K562 (cell line): ENCODE measurements at regions not wholly inside any gene's neighbourhood (a gene's known extent, or its start where the extent isn't known, plus 50 kb on each side); places are given as distances from the start of the nearest gene placed in this dataset.

Source experiments
- ATAC-seq: fragments of 200-7000 bp; cut with Tn5 transposase; 3 replicates; pipeline ENCODE4 v1.9.1; 2020; ENCODE audit warnings: moderate library complexity
- BruUV-seq: library from RNA; stranded (reverse); fragments of 400-500 nt; replicated peaks from 2 replicates; lab custom pipeline; 2021; lab: Mats Ljungman, UMichigan
- CTCF ChIA-PET: fragments of 300-600 bp; formaldehyde crosslinking; extraction: SDS; loops from one replicate; lab custom pipeline; 2021; ENCODE audit warnings: low intra/inter-chr PET ratio; lab: Yijun Ruan, JAX
- POLR2A ChIA-PET: fragments of 300-600, 350-650 bp; sonication (Branson Sonifier 250); formaldehyde crosslinking; extraction: SDS; loops from one replicate; lab custom pipeline; 2021; ENCODE audit warnings: antibody characterized with exemption, inconsistent platforms; lab: Yijun Ruan, JAX
- DNase-seq, 4 experiments: peaks; one replicate each; pipeline versions ENCODE4 v3.0.0 to v3.0.0-alpha.2; 2011 to 2018; ENCODE audit warnings: low spot score in 3 of 4, mixed read lengths in 3 of 4; ENCODE audit errors: extremely low read depth in 1 of 4
- FAIRE-seq: peaks from 2 replicates; lab custom pipeline; 2011; peaks lifted over from hg19 to GRCh38; lab: Jason Lieb, UNC
- H2AFZ ChIP-seq: 2 replicates; pipeline ENCODE4 v1.6.0; 2011; ENCODE audit warnings: low read depth, low read length, control low read depth, inconsistent platforms
- H3K27ac ChIP-seq: fragments of 200-600 bp; 3 replicates; pipeline ENCODE4 v1.8.0; 2011; ENCODE audit warnings: low read depth, mild to moderate bottlenecking, control low read depth, inconsistent platforms, low read length, moderate library complexity, mixed read lengths; ENCODE audit errors: extremely low read depth
- H3K27me3 ChIP-seq, 2 experiments: fragments of 300-600 bp in 1 of 2; 2 replicates in 1 of 2; 3 replicates in 1 of 2; pipeline versions ENCODE4 v1.6.0 to v1.8.0; 2011; ENCODE audit warnings: inconsistent platforms in 2 of 2, low read length in 2 of 2, mild to moderate bottlenecking in 1 of 2, mixed read lengths in 1 of 2, moderate library complexity in 1 of 2; ENCODE audit not compliant: control insufficient read depth in 2 of 2, insufficient read depth in 2 of 2
- H3K36me3 ChIP-seq: fragments of 300-600 bp; 3 replicates; pipeline ENCODE4 v1.8.0; 2011; ENCODE audit warnings: mild to moderate bottlenecking, low read length, inconsistent platforms; ENCODE audit not compliant: control insufficient read depth, insufficient read depth
- H3K4me1 ChIP-seq, 2 experiments: fragments of 200-600 bp in 1 of 2; replicated peaks in 1 of 2; 2 replicates in 1 of 2; 3 replicates in 1 of 2; pipeline versions ENCODE4 v1.5.1 to v1.8.0; 2011; ENCODE audit warnings: inconsistent platforms in 2 of 2, low read length in 2 of 2, mild to moderate bottlenecking in 1 of 2, mixed read lengths in 1 of 2, moderate library complexity in 1 of 2; ENCODE audit not compliant: control insufficient read depth in 2 of 2, insufficient read depth in 2 of 2
- H3K4me2 ChIP-seq: 2 replicates; pipeline ENCODE4 v1.6.1; 2011; ENCODE audit warnings: low read length, control low read depth, inconsistent platforms, mixed read lengths; ENCODE audit not compliant: insufficient read depth
- H3K4me3 ChIP-seq: fragments of 200-600 bp; sonication (generic), shearing (Covaris generic); 2 replicates; pipeline ENCODE4 v1.5.1; 2016; ENCODE audit warnings: control low read depth, inconsistent platforms
- H3K79me2 ChIP-seq: fragments of 200-600 bp; 3 replicates; pipeline ENCODE4 v1.8.0; 2011; ENCODE audit warnings: low read length, inconsistent platforms; ENCODE audit not compliant: control insufficient read depth, insufficient read depth
- H3K9ac ChIP-seq, 2 experiments: 2 replicates each; pipeline versions ENCODE4 v1.6.0 to v1.6.1; 2011; ENCODE audit warnings: low read depth in 2 of 2, low read length in 2 of 2, control low read depth in 1 of 2, inconsistent platforms in 1 of 2, mild to moderate bottlenecking in 1 of 2, mixed read lengths in 1 of 2; ENCODE audit not compliant: insufficient read depth in 1 of 2
- H3K9me1 ChIP-seq: one replicate; pipeline ENCODE4 v1.6.0; 2011; ENCODE audit warnings: inconsistent platforms, mild to moderate bottlenecking, low read length, moderate library complexity; ENCODE audit not compliant: control insufficient read depth, insufficient read depth
- H3K9me3 ChIP-seq: replicated peaks from 2 replicates; pipeline ENCODE4 v1.5.1; 2011; ENCODE audit warnings: low read depth, low read length, inconsistent platforms; ENCODE audit not compliant: control insufficient read depth, insufficient read depth
- H4K20me1 ChIP-seq: replicated peaks from 2 replicates; pipeline ENCODE4 v1.6.1; 2011; ENCODE audit warnings: low read length, inconsistent platforms, mixed read lengths; ENCODE audit not compliant: control insufficient read depth, insufficient read depth
- ATF1 ChIP-seq, 2 experiments: fragments of 450-650 bp in 1 of 2; IDR thresholded peaks; 2 replicates each; pipeline ENCODE4 v1.6.1; 2016; ENCODE audit warnings: missing compliant biosample characterization in 1 of 2, missing genetic modification characterization in 1 of 2
- ATF7 ChIP-seq: fragments of 450-650 bp; IDR thresholded peaks from 2 replicates; pipeline ENCODE4 v1.7.1; 2014; ENCODE audit warnings: mild to moderate bottlenecking, moderate library complexity
- CBFA2T3 ChIP-seq: fragments of 450-650 bp; IDR thresholded peaks from 2 replicates; pipeline ENCODE4 v1.6.1; 2017
- CEBPB ChIP-seq: fragments of 450-650 bp; IDR thresholded peaks from 2 replicates; pipeline ENCODE4 v1.6.1; 2016; ENCODE audit warnings: missing genetic modification characterization, missing compliant biosample characterization
- GABPA ChIP-seq: fragments of 200-800 bp; sonication (Bioruptor generic); conservative IDR thresholded peaks from 2 replicates; pipeline ENCODE4 v1.6.1; 2016; ENCODE audit warnings: low read depth, missing genetic modification characterization, missing compliant biosample characterization
- JUND ChIP-seq, 2 experiments: IDR thresholded peaks; 2 replicates in 1 of 2; 3 replicates in 1 of 2; pipeline ENCODE4 v1.6.1; 2011; ENCODE audit warnings: borderline replicate concordance in 2 of 2, low read depth in 2 of 2, low read length in 2 of 2, improper control_type of control experiment in 1 of 2, missing biosample characterization in 1 of 2, missing genetic modification characterization in 1 of 2, missing genetic modification reagents in 1 of 2
- MCM7 ChIP-seq, 2 experiments: fragments of 450-650 bp; IDR thresholded peaks; 2 replicates each; pipeline ENCODE4 v1.6.1; 2016 to 2018
- MEF2D ChIP-seq: conservative IDR thresholded peaks from 2 replicates; pipeline ENCODE4 v1.6.1; 2016; ENCODE audit warnings: low read depth, missing genetic modification characterization, missing compliant biosample characterization
- MEIS2 ChIP-seq: fragments of 450-650 bp; IDR thresholded peaks from 2 replicates; pipeline ENCODE4 v1.6.1; 2014; ENCODE audit warnings: mild to moderate bottlenecking; ENCODE audit not compliant: partially characterized antibody
- NEUROD1 ChIP-seq: fragments of 150-350 bp; IDR thresholded peaks from 2 replicates; pipeline ENCODE4 v1.6.1; 2014; ENCODE audit warnings: borderline replicate concordance, low read length, low read depth; ENCODE audit not compliant: partially characterized antibody
- PKNOX1 ChIP-seq: fragments of 450-650 bp; IDR thresholded peaks from 2 replicates; pipeline ENCODE4 v1.6.1; 2016
- PRPF4 ChIP-seq: fragments of 200-400 bp; formaldehyde crosslinking; IDR thresholded peaks from one replicate; pipeline ENCODE4 v1.6.1; 2017; ENCODE audit warnings: low read length, low read depth, mild to moderate bottlenecking; ENCODE audit not compliant: insufficient read depth, poor library complexity, severe bottlenecking
- SNAPC5 ChIP-seq: fragments of 250-450 bp; sonication (Bioruptor Pico); IDR thresholded peaks from 2 replicates; pipeline ENCODE4 v1.8.0; 2021; ENCODE audit warnings: moderate library complexity, mild to moderate bottlenecking, inconsistent platforms
- STAT5A ChIP-seq: IDR thresholded peaks from 2 replicates; pipeline ENCODE4 v1.6.1; 2012; ENCODE audit warnings: low read length, inconsistent platforms, borderline replicate concordance
- TAF15 ChIP-seq: fragments of 200-400 bp; formaldehyde crosslinking; IDR thresholded peaks from 2 replicates; pipeline ENCODE4 v1.6.1; 2017; ENCODE audit warnings: mild to moderate bottlenecking, low read depth, low read length, moderate library complexity
- VEZF1 ChIP-seq: fragments of 200-800 bp; sonication (Bioruptor generic); IDR thresholded peaks from 2 replicates; pipeline ENCODE4 v1.6.1; 2017; ENCODE audit warnings: missing genetic modification characterization, missing compliant biosample characterization
- ZFP1 ChIP-seq: fragments of 450-650 bp; formaldehyde crosslinking; IDR thresholded peaks from 2 replicates; pipeline ENCODE4 v1.4.0; 2020; ENCODE audit warnings: mild to moderate bottlenecking, mixed read lengths
- ZKSCAN1 ChIP-seq: fragments of 150-350 bp; IDR thresholded peaks from 2 replicates; pipeline ENCODE4 v1.6.1; 2016; ENCODE audit warnings: low read depth, low read length
- ZNF146 ChIP-seq: IDR thresholded peaks from one replicate; pipeline ENCODE4 v1.6.1; 2018; ENCODE audit warnings: missing compliant biosample characterization; ENCODE audit not compliant: unreplicated experiment
- WGBS: fragments of 100-300 bp; shearing (Covaris generic); methylation state at CpG from one replicate; pipeline ENCODE4 v1.1.6; 2016; ENCODE audit warnings: low coverage, mixed read lengths; ENCODE audit not compliant: insufficient coverage; ENCODE audit errors: missing lambda C conversion rate; 5-methylcytosine and 5-hydroxymethylcytosine counted together
- in situ Hi-C: fragments of 300-500 bp; cut with MboI; formaldehyde crosslinking; loops from 4 replicates; pipeline ENCODE4 v1.15.0; 2018; ENCODE audit warnings: inconsistent platforms, mixed read lengths
- intact Hi-C: fragments of 100-400 bp; cut with micrococcal nuclease; formaldehyde crosslinking; loops from 2 replicates; pipeline ENCODE4 v1.14.2; 2022

- Histone ChIP-seq H3K4me1 (no peaks in the 10 kb centered on the region; a peak in 3 of 5 replicates), H3K79me2 (no peaks in the 10 kb centered on the region), H3K4me3 (no peak overlapping the region), H2AFZ (no peak overlapping the region), H3K27me3 (peaks cover 0 to 12% of the 10 kb centered on the region in 2 experiments; a peak in 3 of 5 replicates), H4K20me1 (no peaks in the 10 kb centered on the region), H3K9me3 (no peaks in the 10 kb centered on the region), H3K9ac (no peak overlapping the region), H3K9me1 (no peaks in the 10 kb centered on the region), H3K4me2 (no peak overlapping the region), H3K36me3 (no peaks in the 10 kb centered on the region), H3K27ac (no peak overlapping the region)
- FAIRE-seq = no peak
- ATAC-seq = peak; percentile 49; the same call in 2 of the 3 replicates
- TF ChIP-seq MEF2D (tag) (peak; percentile 83), MCM7 (IDR thresholded peaks at IDR 0.05) (no peak), ATF7 (0 out of 2 replicates have a peak, but pooled peaks have one; percentile 22), SNAPC5 (no peak), ZKSCAN1 (no peak), TAF15 (no peak), ZFP1 (peak; percentile 100), STAT5A (no peak), PRPF4 (no peak), JUND (IDR thresholded peaks at IDR 0.05; ENCODE audit: borderline replicate concordance, low read depth, low read length) (no peak), JUND (tag; IDR thresholded peaks at IDR 0.05; ENCODE audit: borderline replicate concordance, low read depth, low read length) (peak; percentile 7; the same call in 1 of the 3 replicates), GABPA (tag) (0 out of 2 replicates have a peak, but pooled peaks have one; percentile 27), CEBPB (tag) (no peak), PKNOX1 (peak; percentile 60), ATF1 (CRISPR knock-in tag; IDR thresholded peaks at IDR 0.05) (no peak), ATF1 (tag; IDR thresholded peaks at IDR 0.05) (0 out of 2 replicates have a peak, but pooled peaks have one; percentile 23), ZNF146 (no peak), NEUROD1 (no peak), MEIS2 (peak; percentile 12), VEZF1 (peak; percentile 85; the same call in 1 of the 2 replicates), CBFA2T3 (no peak)
- under 1% methylated on average over 7 of the region's 7 CpGs for WGBS
- in situ Hi-C loops (loop anchor here (25.0 kb wide), 1 partner anchor 1374 kb away; no protein-coding TSS in a partner anchor), intact Hi-C loops (no loop called here)
- BruUV-seq = no TSS peak
- DNase-seq = peak in 1 of 4 experiments; percentile 11
- POLR2A ChIA-PET = interaction anchor here (0.7 kb wide), 1 partner anchor 22 kb away, joined by 4 read pairs; no protein-coding TSS in a partner anchor
- CTCF ChIA-PET = no interaction called here
Observed at GRCh38 chr1:29811247-29811646, 574.9 kb downstream of the PTPRU start.
